HCT116 (cell line): ENCODE measurements at regions not wholly inside any gene's neighbourhood (a gene's known extent, or its start where the extent isn't known, plus 50 kb on each side); places are given as distances from the start of the nearest gene placed in this dataset.

ENCODE experiments used
- CTCF ChIP-seq, 3 experiments: fragments of 200-600 bp in 1 of 3; sonication (generic) in 1 of 3; IDR thresholded peaks in 2 of 3; conservative IDR thresholded peaks in 1 of 3; 2 replicates each; pipeline ENCODE4 v1.5.1; 2012 to 2017; ENCODE audit warnings: low read depth in 2 of 3, low read length in 2 of 3, antibody characterized with exemption in 1 of 3, borderline replicate concordance in 1 of 3, control low read depth in 1 of 3, mild to moderate bottlenecking in 1 of 3, mixed read lengths in 1 of 3, mixed run types in 1 of 3, moderate library complexity in 1 of 3; ENCODE audit not compliant: insufficient read depth in 1 of 3
- ELF1 ChIP-seq: IDR thresholded peaks from 2 replicates; pipeline ENCODE4 v1.6.1; 2012; ENCODE audit warnings: low read depth, borderline replicate concordance
- EZH2 ChIP-seq: fragments of 200-600 bp; sonication (generic); IDR thresholded peaks from 2 replicates; pipeline ENCODE4 v1.6.1; 2017; ENCODE audit warnings: antibody characterized with exemption, mixed run types
- FOSL1 ChIP-seq: IDR thresholded peaks from 2 replicates; pipeline ENCODE4 v1.6.1; 2012; ENCODE audit warnings: low read depth
- POLR2A ChIP-seq: IDR thresholded peaks from 2 replicates; pipeline ENCODE4 v1.7.0; 2011; ENCODE audit warnings: borderline replicate concordance; ENCODE audit not compliant: insufficient read depth, insufficient read length; ENCODE audit errors: extremely low read depth
- POLR2AphosphoS5 ChIP-seq: IDR thresholded peaks from 2 replicates; pipeline ENCODE4 v1.6.1; 2011; ENCODE audit warnings: mild to moderate bottlenecking, low read depth, low read length, moderate library complexity
- REST ChIP-seq: IDR thresholded peaks from 2 replicates; pipeline ENCODE4 v1.6.1; 2012; ENCODE audit warnings: low read depth
- SRF ChIP-seq: IDR thresholded peaks from 2 replicates; pipeline ENCODE4 v1.6.1; 2012; ENCODE audit warnings: low read depth
- YY1 ChIP-seq: IDR thresholded peaks from 2 replicates; pipeline ENCODE4 v1.6.1; 2011; ENCODE audit warnings: low read length, low read depth, moderate library complexity, mild to moderate bottlenecking; ENCODE audit not compliant: insufficient replicate concordance; ENCODE audit errors: extremely low read depth
- ZBTB33 ChIP-seq: IDR thresholded peaks from 2 replicates; pipeline ENCODE4 v1.6.1; 2011; ENCODE audit warnings: mild to moderate bottlenecking, low read length, moderate library complexity; ENCODE audit not compliant: insufficient replicate concordance; ENCODE audit errors: extremely low read depth
- ZNF274 ChIP-seq: fragments of 200-500 bp; sonication (Bioruptor generic); IDR thresholded peaks from 2 replicates; pipeline ENCODE4 v1.6.1; 2014; ENCODE audit warnings: mild to moderate bottlenecking, low read depth, low read length, inconsistent platforms
- TF ChIP-seq, protein P1 (sequence below): IDR thresholded peaks from 2 replicates; pipeline ENCODE4 v1.6.1; 2012

- TF ChIP-seq FOSL1 (no peak), REST (no peak), YY1 (no peak), ZNF274 (no peak), POLR2A (no peak), CTCF (IDR thresholded peaks at IDR 0.05 in 2 of 3, conservative IDR thresholded peaks at IDR 0.05 in 1 of 3; ENCODE audit: borderline replicate concordance in 1 of 3, insufficient read depth in 1 of 3, low read depth in 2 of 3, low read length in 2 of 3) (no peak), EZH2 (no peak), ZBTB33 (no peak), POLR2AphosphoS5 (no peak), ELF1 (no peak), SRF (no peak)
- TF ChIP-seq, protein P1, sequence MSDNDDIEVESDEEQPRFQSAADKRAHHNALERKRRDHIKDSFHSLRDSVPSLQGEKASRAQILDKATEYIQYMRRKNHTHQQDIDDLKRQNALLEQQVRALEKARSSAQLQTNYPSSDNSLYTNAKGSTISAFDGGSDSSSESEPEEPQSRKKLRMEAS, result no peak
Observed at GRCh38 chr6:170101281-170102035, 189.4 kb downstream of the DLL1 start.
